Loucy (cell line): ENCODE measurements at regions not wholly inside any gene's neighbourhood (a gene's known extent, or its start where the extent isn't known, plus 50 kb on each side); places are given as distances from the start of the nearest gene placed in this dataset.

Experiments
- H2AFZ ChIP-seq: fragments of 200-600 bp; sonication (generic); 2 replicates; pipeline ENCODE4 v1.6.0; 2016; ENCODE audit warnings: antibody characterized with exemption, mild to moderate bottlenecking, low read length, moderate library complexity
- H3F3A ChIP-seq: fragments of 200-600 bp; 2 replicates; pipeline ENCODE4 v1.6.0; 2016; ENCODE audit warnings: antibody characterized with exemption, low read depth, mild to moderate bottlenecking
- H3K27me3 ChIP-seq: fragments of 200-600 bp; sonication (generic); 2 replicates; pipeline ENCODE4 v1.6.1; 2014; ENCODE audit warnings: low read length, mild to moderate bottlenecking; ENCODE audit not compliant: insufficient read depth, poor library complexity, severe bottlenecking
- H3K36me3 ChIP-seq: fragments of 200-600 bp; sonication (generic); 2 replicates; pipeline ENCODE4 v1.6.1; 2016; ENCODE audit warnings: low read length; ENCODE audit not compliant: insufficient read depth
- H3K4me1 ChIP-seq: fragments of 200-600 bp; sonication (generic); 2 replicates; pipeline ENCODE4 v1.5.1; 2014; ENCODE audit warnings: low read length, mild to moderate bottlenecking; ENCODE audit not compliant: insufficient read depth, poor library complexity, severe bottlenecking
- H3K4me2 ChIP-seq: fragments of 200-600 bp; sonication (generic); 2 replicates; pipeline ENCODE4 v1.6.0; 2014; ENCODE audit warnings: antibody characterized with exemption, low read length, low read depth, mild to moderate bottlenecking; ENCODE audit not compliant: poor library complexity, severe bottlenecking
- H3K4me3 ChIP-seq: fragments of 200-600 bp; sonication (generic); 2 replicates; pipeline ENCODE4 v1.5.1; 2014; ENCODE audit warnings: low read length, mild to moderate bottlenecking, mixed read lengths; ENCODE audit not compliant: poor library complexity, severe bottlenecking
- H3K79me2 ChIP-seq: fragments of 200-600 bp; sonication (generic); 2 replicates; pipeline ENCODE4 v1.6.1; 2014; ENCODE audit warnings: low read length; ENCODE audit not compliant: insufficient read depth
- H3K9ac ChIP-seq: fragments of 200-600 bp; sonication (generic); 2 replicates; pipeline ENCODE4 v1.6.0; 2014; ENCODE audit warnings: mild to moderate bottlenecking, low read depth, low read length, moderate library complexity; ENCODE audit not compliant: poor library complexity, severe bottlenecking
- H3K9me2 ChIP-seq: fragments of 200-600 bp; sonication (generic); replicated peaks from 2 replicates; pipeline ENCODE4 v1.6.1; 2016; ENCODE audit warnings: low read depth, low read length, mixed read lengths
- H3K9me3 ChIP-seq: fragments of 200-600 bp; sonication (generic); 2 replicates; pipeline ENCODE4 v1.6.1; 2014; ENCODE audit warnings: mild to moderate bottlenecking, antibody characterized with exemption, low read length, low read depth; ENCODE audit not compliant: insufficient read depth
- H4K20me1 ChIP-seq: fragments of 200-600 bp; sonication (generic); 2 replicates; pipeline ENCODE4 v1.6.0; 2014; ENCODE audit warnings: antibody characterized with exemption, low read length, mild to moderate bottlenecking; ENCODE audit not compliant: insufficient read depth, poor library complexity, severe bottlenecking
- CTCF ChIP-seq: fragments of 200-600 bp; sonication (generic); conservative IDR thresholded peaks from 2 replicates; pipeline ENCODE4 v1.5.1; 2014; ENCODE audit warnings: mild to moderate bottlenecking, antibody characterized with exemption, low read length
- EZH2phosphoT487 ChIP-seq: fragments of 200-600 bp; IDR thresholded peaks from 2 replicates; pipeline ENCODE4 v1.6.1; 2018; ENCODE audit warnings: antibody characterized with exemption, mild to moderate bottlenecking, moderate library complexity, borderline replicate concordance

GRCh38 chr10:59470570-59470969, 108.2 kb upstream of the FAM13C start:
- Histone ChIP-seq H2AFZ (no peak overlapping the region), H3K4me2 (no peak overlapping the region), H3K4me3 (no peak overlapping the region), H3K36me3 (no peaks in the 10 kb centered on the region), H3F3A (no peaks in the 10 kb centered on the region), H4K20me1 (no peaks in the 10 kb centered on the region), H3K79me2 (no peaks in the 10 kb centered on the region), H3K4me1 (no peaks in the 10 kb centered on the region), H3K9me2 (no peaks in the 10 kb centered on the region), H3K9me3 (no peaks in the 10 kb centered on the region), H3K27me3 (no peaks in the 10 kb centered on the region), H3K9ac (no peak overlapping the region)
- TF ChIP-seq CTCF = no peak
- no peak for TF ChIP-seq EZH2phosphoT487

GRCh38 chr10:59465088-59465487, 102.7 kb upstream of the FAM13C start:
- Histone ChIP-seq H4K20me1 (no peaks in the 10 kb centered on the region), H3K4me1 (no peaks in the 10 kb centered on the region), H3K4me3 (no peak overlapping the region), H3K4me2 (no peak overlapping the region), H3K9me3 (no peaks in the 10 kb centered on the region), H3K9me2 (no peaks in the 10 kb centered on the region), H3K79me2 (no peaks in the 10 kb centered on the region), H3K27me3 (no peaks in the 10 kb centered on the region), H2AFZ (no peak overlapping the region), H3F3A (no peaks in the 10 kb centered on the region), H3K9ac (no peak overlapping the region), H3K36me3 (no peaks in the 10 kb centered on the region)
- TF ChIP-seq CTCF (no peak), EZH2phosphoT487 (no peak)

- no peaks in the 10 kb centered on the region for H3K27me3 ChIP-seq
- no peaks in the 10 kb centered on the region for H3K79me2 ChIP-seq
- no peak overlapping the region for H3K4me3 ChIP-seq
- H3K9ac ChIP-seq = no peak overlapping the region
- H3K4me2 ChIP-seq = no peak overlapping the region
- no peak for TF ChIP-seq EZH2phosphoT487
- TF ChIP-seq CTCF = no peak
- no peak overlapping the region for H2AFZ ChIP-seq
- no peaks in the 10 kb centered on the region for H3F3A ChIP-seq
- H3K9me3 ChIP-seq = no peaks in the 10 kb centered on the region
- no peaks in the 10 kb centered on the region for H4K20me1 ChIP-seq
- no peaks in the 10 kb centered on the region for H3K9me2 ChIP-seq
- H3K4me1 ChIP-seq = no peaks in the 10 kb centered on the region
- no peaks in the 10 kb centered on the region for H3K36me3 ChIP-seq
These were observed 102.1 kb upstream of the FAM13C start for GRCh38 chr10:59464483-59464882.
